ENCODE measurements at regions not wholly inside any gene's neighbourhood (a gene's known extent, or its start where the extent isn't known, plus 50 kb on each side); places are given as distances from the start of the nearest gene placed in this dataset.
A peak's percentile ranks its signal among the peaks of the same experiment; 100 is the strongest.
"Not testable (repeated sequence)": the region's sequence is repeated elsewhere in the genome, so short reads cannot be mapped to it uniquely, and the experiment has no call there.

DNA sequence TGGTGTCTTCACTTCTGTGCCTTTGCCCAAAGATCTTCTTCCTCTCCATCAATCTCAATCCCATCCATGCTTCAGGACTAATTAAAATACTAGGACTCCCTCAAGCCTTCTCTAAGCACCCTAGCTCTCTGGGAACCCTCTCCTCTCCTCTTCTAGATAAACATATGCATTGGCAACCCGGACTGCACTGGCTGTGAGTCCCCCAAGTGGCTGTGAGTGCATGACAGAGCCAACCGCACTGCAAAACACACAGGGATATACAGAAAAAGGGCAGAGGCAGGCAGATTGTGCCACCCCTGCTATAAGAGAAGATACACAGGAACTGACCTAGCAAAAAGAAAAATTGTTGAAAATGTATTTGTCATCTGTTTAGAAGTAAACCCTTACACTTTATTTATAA is 457.1 kb downstream of the MFSD1 start:
- H3K27ac ChIP-seq (ENCODE audit: low read depth in 2 of 2, low read length in 1 of 2): no peak overlapping the region
- no peaks in the 10 kb centered on the region for H3K9me3 ChIP-seq
- no peaks in the 10 kb centered on the region for H3K9me2 ChIP-seq
- 55% methylated on average over 2 of the region's 2 CpGs for WGBS (ENCODE audit: low lambda C conversion rate)
- no peaks in the 10 kb centered on the region for H3K79me2 ChIP-seq (ENCODE audit: insufficient read depth)
- no peaks in the 10 kb centered on the region for H3K36me3 ChIP-seq (replicated peaks in 1 of 2; ENCODE audit: control insufficient read depth in 1 of 2, insufficient read depth in 2 of 2, low read length in 1 of 2)
- ChIA-PET POLR2A (no interaction called here), CTCF (interaction anchor here (0.8 to 11.9 kb wide), 21 partner anchors 7 to 548 kb away, joined by 3 to 322 read pairs (median 4); partner anchors contain the start of gene MFSD1)
- no peaks in the 10 kb centered on the region for H3K27me3 ChIP-seq (ENCODE audit: insufficient read depth)
- H3K4me3 ChIP-seq (ENCODE audit: low read depth in 2 of 2, low read length in 1 of 2): no peak overlapping the region
- TF ChIP-seq RAD21 (IDR thresholded peaks at IDR 0.05; ENCODE audit: low read length) (peak; percentile 13; the same call in 1 of the 2 replicates), YY1 (IDR thresholded peaks at IDR 0.05; ENCODE audit: low read depth) (no peak), GATA2 (CRISPR knock-in tag; IDR thresholded peaks at IDR 0.05) (no peak), EP300 (IDR thresholded peaks at IDR 0.05; ENCODE audit: borderline replicate concordance in 1 of 2, low read depth in 1 of 2, low read length in 1 of 2) (no peak), RFX5 (IDR thresholded peaks at IDR 0.05; ENCODE audit: low read length) (no peak)
- TF ChIP-seq, protein P1, sequence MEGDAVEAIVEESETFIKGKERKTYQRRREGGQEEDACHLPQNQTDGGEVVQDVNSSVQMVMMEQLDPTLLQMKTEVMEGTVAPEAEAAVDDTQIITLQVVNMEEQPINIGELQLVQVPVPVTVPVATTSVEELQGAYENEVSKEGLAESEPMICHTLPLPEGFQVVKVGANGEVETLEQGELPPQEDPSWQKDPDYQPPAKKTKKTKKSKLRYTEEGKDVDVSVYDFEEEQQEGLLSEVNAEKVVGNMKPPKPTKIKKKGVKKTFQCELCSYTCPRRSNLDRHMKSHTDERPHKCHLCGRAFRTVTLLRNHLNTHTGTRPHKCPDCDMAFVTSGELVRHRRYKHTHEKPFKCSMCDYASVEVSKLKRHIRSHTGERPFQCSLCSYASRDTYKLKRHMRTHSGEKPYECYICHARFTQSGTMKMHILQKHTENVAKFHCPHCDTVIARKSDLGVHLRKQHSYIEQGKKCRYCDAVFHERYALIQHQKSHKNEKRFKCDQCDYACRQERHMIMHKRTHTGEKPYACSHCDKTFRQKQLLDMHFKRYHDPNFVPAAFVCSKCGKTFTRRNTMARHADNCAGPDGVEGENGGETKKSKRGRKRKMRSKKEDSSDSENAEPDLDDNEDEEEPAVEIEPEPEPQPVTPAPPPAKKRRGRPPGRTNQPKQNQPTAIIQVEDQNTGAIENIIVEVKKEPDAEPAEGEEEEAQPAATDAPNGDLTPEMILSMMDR (IDR thresholded peaks at IDR 0.05): no peak
- TF ChIP-seq, protein P2, sequence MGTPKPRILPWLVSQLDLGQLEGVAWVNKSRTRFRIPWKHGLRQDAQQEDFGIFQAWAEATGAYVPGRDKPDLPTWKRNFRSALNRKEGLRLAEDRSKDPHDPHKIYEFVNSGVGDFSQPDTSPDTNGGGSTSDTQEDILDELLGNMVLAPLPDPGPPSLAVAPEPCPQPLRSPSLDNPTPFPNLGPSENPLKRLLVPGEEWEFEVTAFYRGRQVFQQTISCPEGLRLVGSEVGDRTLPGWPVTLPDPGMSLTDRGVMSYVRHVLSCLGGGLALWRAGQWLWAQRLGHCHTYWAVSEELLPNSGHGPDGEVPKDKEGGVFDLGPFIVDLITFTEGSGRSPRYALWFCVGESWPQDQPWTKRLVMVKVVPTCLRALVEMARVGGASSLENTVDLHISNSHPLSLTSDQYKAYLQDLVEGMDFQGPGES (IDR thresholded peaks at IDR 0.05; ENCODE audit: low read depth, low read length): no peak
- H4K20me1 ChIP-seq (ENCODE audit: insufficient read depth): no peaks in the 10 kb centered on the region
- no peaks in the 10 kb centered on the region for H3F3A ChIP-seq (replicated peaks; ENCODE audit: insufficient read depth)
- peaks cover 0 to under 1% of the 10 kb centered on the region in 2 experiments; a peak in 2 of 4 replicates for H3K4me1 ChIP-seq (ENCODE audit: control insufficient read depth in 1 of 2, insufficient read depth in 2 of 2, low read depth in 1 of 2, low read length in 1 of 2)
- H2AFZ ChIP-seq (ENCODE audit: low read depth): no peak overlapping the region
- no peak overlapping the region for H3K9ac ChIP-seq
- no peak overlapping the region for H3K4me2 ChIP-seq
- DNase-seq: no peak

DNA sequence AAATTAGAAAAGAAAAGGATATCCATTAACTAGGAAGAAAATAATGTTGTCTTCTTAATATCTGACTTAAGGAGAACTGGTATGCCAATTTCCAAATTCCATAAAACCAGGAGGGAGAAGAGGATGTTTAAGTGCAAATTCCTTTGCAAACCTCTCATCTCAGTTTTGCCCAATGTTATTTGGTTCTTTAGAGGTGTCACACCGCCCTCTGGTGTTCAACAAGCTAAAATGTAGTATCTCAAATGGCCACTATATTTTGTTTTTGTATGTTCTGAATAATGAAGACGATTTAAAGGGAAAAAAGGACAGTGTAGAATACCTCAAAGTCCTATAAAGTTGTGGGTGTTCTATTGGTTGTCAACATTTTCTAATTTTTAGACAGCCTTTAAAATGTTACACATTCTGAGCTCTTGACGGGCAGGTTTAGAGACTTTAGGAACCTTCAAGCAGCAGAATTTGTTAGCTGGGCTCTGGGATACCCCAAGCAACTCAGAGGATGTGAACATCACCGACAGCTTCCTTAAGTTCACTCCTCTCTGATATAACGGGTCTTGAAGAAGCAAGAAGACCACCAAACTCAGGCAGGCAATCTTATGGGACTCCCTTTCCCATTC is 458.3 kb downstream of the MFSD1 start:
- H3K9ac ChIP-seq: no peak overlapping the region
- no peaks in the 10 kb centered on the region for H3K79me2 ChIP-seq (ENCODE audit: insufficient read depth)
- WGBS (ENCODE audit: low lambda C conversion rate): 16% methylated on average over 5 of the region's 5 CpGs
- no peak overlapping the region for H3K27ac ChIP-seq (ENCODE audit: low read depth in 2 of 2, low read length in 1 of 2)
- H3F3A ChIP-seq (replicated peaks; ENCODE audit: insufficient read depth): no peaks in the 10 kb centered on the region
- H3K27me3 ChIP-seq (ENCODE audit: insufficient read depth): no peaks in the 10 kb centered on the region
- H3K4me2 ChIP-seq: no peak overlapping the region
- TF ChIP-seq NRF1 (IDR thresholded peaks at IDR 0.05; ENCODE audit: low read depth, low read length): 0 out of 2 replicates have a peak, but pooled peaks have one; percentile 17
- TF ChIP-seq SMC3 (IDR thresholded peaks at IDR 0.05; ENCODE audit: low read depth, low read length): peak; percentile 94
- TF ChIP-seq FOXJ3 (CRISPR knock-in tag; IDR thresholded peaks at IDR 0.05): no peak
- TF ChIP-seq USF2 (IDR thresholded peaks at IDR 0.05; ENCODE audit: borderline replicate concordance, low read depth, low read length): no peak
- peak; percentile 94 for TF ChIP-seq RAD21 (IDR thresholded peaks at IDR 0.05; ENCODE audit: low read length)
- TF ChIP-seq, protein P1 (IDR thresholded peaks at IDR 0.05): peak; percentile 83
- TF ChIP-seq TAF1 (IDR thresholded peaks at IDR 0.05; ENCODE audit: borderline replicate concordance, low read depth, low read length): no peak
- H2AFZ ChIP-seq (ENCODE audit: low read depth): no peak overlapping the region
- DNase-seq: peak; percentile 30
- H4K20me1 ChIP-seq (ENCODE audit: insufficient read depth): no peaks in the 10 kb centered on the region
- no peaks in the 10 kb centered on the region for H3K9me3 ChIP-seq
- no peak overlapping the region; a peak in 1 of 4 replicates for H3K4me3 ChIP-seq (ENCODE audit: low read depth in 2 of 2, low read length in 1 of 2)
- H3K4me1 ChIP-seq (ENCODE audit: control insufficient read depth in 1 of 2, insufficient read depth in 2 of 2, low read depth in 1 of 2, low read length in 1 of 2): peaks cover 0 to 2% of the 10 kb centered on the region in 2 experiments; a peak in 1 of 4 replicates
- H3K9me2 ChIP-seq: no peaks in the 10 kb centered on the region
- ChIA-PET POLR2A (no interaction called here), CTCF (interaction anchor here (0.6 to 11.9 kb wide), 64 partner anchors 9 to 1727 kb away, joined by 3 to 322 read pairs (median 4); no protein-coding TSS in a partner anchor)
- no peaks in the 10 kb centered on the region for H3K36me3 ChIP-seq (replicated peaks in 1 of 2; ENCODE audit: control insufficient read depth in 1 of 2, insufficient read depth in 2 of 2, low read length in 1 of 2)

DNA sequence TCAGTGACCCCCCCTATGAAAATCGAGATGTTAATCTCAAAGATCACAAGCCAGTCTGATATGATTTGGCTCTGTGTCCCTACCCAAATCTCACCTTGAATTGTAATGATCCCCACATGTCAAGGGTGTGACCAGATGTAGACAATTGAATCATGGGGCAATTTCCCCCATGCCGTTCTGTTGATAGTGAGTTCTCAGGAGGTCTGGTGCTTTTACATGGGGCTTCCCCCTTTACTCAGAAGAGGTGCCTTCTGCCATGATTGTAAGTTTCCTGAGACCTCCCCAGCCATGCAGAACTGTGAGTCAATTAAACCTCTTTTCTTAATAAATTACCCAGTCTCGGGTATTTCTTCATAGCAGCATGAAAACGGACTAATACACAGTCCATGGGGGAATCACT is 459.5 kb downstream of the MFSD1 start:
- H4K20me1 ChIP-seq (ENCODE audit: insufficient read depth); H3K79me2 ChIP-seq (ENCODE audit: insufficient read depth); H3K9me3 ChIP-seq; H3K9ac ChIP-seq; H3K27me3 ChIP-seq (ENCODE audit: insufficient read depth); H3K9me2 ChIP-seq; POLR2A ChIA-PET; H3F3A ChIP-seq (replicated peaks; ENCODE audit: insufficient read depth); H3K4me1 ChIP-seq (ENCODE audit: control insufficient read depth in 1 of 2, insufficient read depth in 2 of 2, low read depth in 1 of 2, low read length in 1 of 2); H3K4me2 ChIP-seq; DNase-seq; H2AFZ ChIP-seq (ENCODE audit: low read depth); H3K27ac ChIP-seq (ENCODE audit: low read depth in 2 of 2, low read length in 1 of 2); H3K4me3 ChIP-seq (ENCODE audit: low read depth in 2 of 2, low read length in 1 of 2); H3K36me3 ChIP-seq (replicated peaks in 1 of 2; ENCODE audit: control insufficient read depth in 1 of 2, insufficient read depth in 2 of 2, low read length in 1 of 2): not testable (repeated sequence)
- 44% methylated on average over 4 of the region's 4 CpGs for WGBS (ENCODE audit: low lambda C conversion rate)
- CTCF ChIA-PET: interaction anchor here (0.7 to 11.9 kb wide), 22 partner anchors 11 to 747 kb away, joined by 3 to 322 read pairs (median 6); no protein-coding TSS in a partner anchor
